ENCODE measurements at regions not wholly inside any gene's neighbourhood (a gene's known extent, or its start where the extent isn't known, plus 50 kb on each side); places are given as distances from the start of the nearest gene placed in this dataset.
"Not testable (repeated sequence)": the region's sequence is repeated elsewhere in the genome, so short reads cannot be mapped to it uniquely, and the experiment has no call there.

- not testable (repeated sequence) for DNase-seq (ENCODE audit: low spot score)
Measured at GRCh38 chr1:234790333-234790732, 180.4 kb upstream of the IRF2BP2 start.

GRCh38 chr1:234787011-234787584 is 177.1 kb upstream of the IRF2BP2 start:
- not testable (repeated sequence) for DNase-seq (ENCODE audit: low spot score)

GRCh38 chr1:234785922-234786321 is 175.9 kb upstream of the IRF2BP2 start:
- DNase-seq (ENCODE audit: low spot score), result not testable (repeated sequence)

GRCh38 chr1:234785471-234785919 is 175.5 kb upstream of the IRF2BP2 start:
- not testable (repeated sequence) for DNase-seq (ENCODE audit: low spot score)

- DNase-seq (ENCODE audit: low spot score), result not testable (repeated sequence)
Measured at GRCh38 chr1:234784108-234784507, 174.1 kb upstream of the IRF2BP2 start.

- no peak for TF ChIP-seq CTCF (IDR thresholded peaks at IDR 0.05; ENCODE audit: extremely low read depth, missing control alignments)
- DNase-seq (ENCODE audit: low spot score), result no peak
Measured at GRCh38 chr1:234782791-234783190, 172.8 kb upstream of the IRF2BP2 start.

- TF ChIP-seq CTCF (IDR thresholded peaks at IDR 0.05; ENCODE audit: extremely low read depth, missing control alignments), result no peak
- no peak for DNase-seq (ENCODE audit: low spot score)
Measured at GRCh38 chr1:234782105-234782751, 172.2 kb upstream of the IRF2BP2 start.

- TF ChIP-seq CTCF (IDR thresholded peaks at IDR 0.05; ENCODE audit: extremely low read depth, missing control alignments), result no peak
- DNase-seq (ENCODE audit: low spot score), result no peak
Measured at GRCh38 chr1:234781241-234782065, 171.5 kb upstream of the IRF2BP2 start.

- peak; percentile 32 for DNase-seq (ENCODE audit: low spot score)
- no peak for TF ChIP-seq CTCF (IDR thresholded peaks at IDR 0.05; ENCODE audit: extremely low read depth, missing control alignments)
Measured at GRCh38 chr1:234780531-234781162, 170.7 kb upstream of the IRF2BP2 start.

GRCh38 chr1:234780112-234780511 is 170.1 kb upstream of the IRF2BP2 start:
- no peak for TF ChIP-seq CTCF (IDR thresholded peaks at IDR 0.05; ENCODE audit: extremely low read depth, missing control alignments)
- no peak for DNase-seq (ENCODE audit: low spot score)

- DNase-seq (ENCODE audit: low spot score), result not testable (repeated sequence)
Measured at GRCh38 chr1:234779600-234779999, 169.6 kb upstream of the IRF2BP2 start.
